CD4-positive, alpha-beta T cell treated with Interleukin-6 for 4 hours (primary cell): ENCODE measurements at regions not wholly inside any gene's neighbourhood (a gene's known extent, or its start where the extent isn't known, plus 50 kb on each side); places are given as distances from the start of the nearest gene placed in this dataset.
"Not testable (repeated sequence)": the region's sequence is repeated elsewhere in the genome, so short reads cannot be mapped to it uniquely, and the experiment has no call there.

Source experiments
- DNase-seq: peaks from one replicate; pipeline ENCODE4 v3.0.0-alpha.2; 2020; ENCODE audit warnings: mixed read lengths

- DNase-seq, result no peak
Measured at GRCh38 chr5:163185315-163185714, 252.1 kb upstream of the CCNG1 start.

- no peak for DNase-seq
Measured at GRCh38 chr5:163189023-163189553, 248.3 kb upstream of the CCNG1 start.

GRCh38 chr5:163190283-163190682 lies 247.1 kb upstream of the CCNG1 start:
- no peak for DNase-seq

- DNase-seq, result no peak
Measured at GRCh38 chr5:163190784-163191183, 246.6 kb upstream of the CCNG1 start.

- DNase-seq, result no peak
Measured at GRCh38 chr5:163193886-163194285, 243.5 kb upstream of the CCNG1 start.

- DNase-seq, result no peak
Measured at GRCh38 chr5:163205645-163206044, 231.8 kb upstream of the CCNG1 start.

GRCh38 chr5:163221581-163221980 lies 215.8 kb upstream of the CCNG1 start:
- no peak for DNase-seq

GRCh38 chr5:163222982-163223381 lies 214.4 kb upstream of the CCNG1 start:
- DNase-seq, result no peak

- no peak for DNase-seq
Measured at GRCh38 chr5:163244445-163244987, 192.9 kb upstream of the CCNG1 start.

- no peak for DNase-seq
Measured at GRCh38 chr5:163245584-163245983, 191.8 kb upstream of the CCNG1 start.

- DNase-seq, result no peak
Measured at GRCh38 chr5:163248333-163248732, 189.1 kb upstream of the CCNG1 start.

GRCh38 chr5:163248871-163249270 lies 188.5 kb upstream of the CCNG1 start:
- DNase-seq, result no peak

GRCh38 chr5:163252950-163253349 lies 184.4 kb upstream of the CCNG1 start:
- DNase-seq, result no peak

- no peak for DNase-seq
Measured at GRCh38 chr5:163259495-163259894, 177.9 kb upstream of the CCNG1 start.

- DNase-seq, result no peak
Measured at GRCh38 chr5:163260471-163260870, 176.9 kb upstream of the CCNG1 start.

- no peak for DNase-seq
Measured at GRCh38 chr5:163260961-163261360, 176.4 kb upstream of the CCNG1 start.

- DNase-seq, result no peak
Measured at GRCh38 chr5:163261647-163262269, 175.6 kb upstream of the CCNG1 start.

- not testable (repeated sequence) for DNase-seq
Measured at GRCh38 chr5:163266249-163266648, 171.1 kb upstream of the CCNG1 start.

- no peak for DNase-seq
Measured at GRCh38 chr5:163269624-163270023, 167.8 kb upstream of the CCNG1 start.

GRCh38 chr5:163276466-163276865 lies 160.9 kb upstream of the CCNG1 start:
- no peak for DNase-seq

- DNase-seq, result not testable (repeated sequence)
Measured at GRCh38 chr5:163280897-163281296, 156.5 kb upstream of the CCNG1 start.

- no peak for DNase-seq
Measured at GRCh38 chr5:163281512-163281911, 155.9 kb upstream of the CCNG1 start.

GRCh38 chr5:163293836-163294235 lies 143.6 kb upstream of the CCNG1 start:
- no peak for DNase-seq

GRCh38 chr5:163303718-163304117 lies 133.7 kb upstream of the CCNG1 start:
- no peak for DNase-seq

GRCh38 chr5:163305655-163306054 lies 131.7 kb upstream of the CCNG1 start:
- DNase-seq, result no peak
